SIG-M5 (cell line): ENCODE measurements at regions not wholly inside any gene's neighbourhood (a gene's known extent, or its start where the extent isn't known, plus 50 kb on each side); places are given as distances from the start of the nearest gene placed in this dataset.
"Not testable (repeated sequence)": the region's sequence is repeated elsewhere in the genome, so short reads cannot be mapped to it uniquely, and the experiment has no call there.

ENCODE experiments used
- DNase-seq: peaks from one replicate; lab custom pipeline; 2025; lab: John Stamatoyannopoulos, UW

DNA sequence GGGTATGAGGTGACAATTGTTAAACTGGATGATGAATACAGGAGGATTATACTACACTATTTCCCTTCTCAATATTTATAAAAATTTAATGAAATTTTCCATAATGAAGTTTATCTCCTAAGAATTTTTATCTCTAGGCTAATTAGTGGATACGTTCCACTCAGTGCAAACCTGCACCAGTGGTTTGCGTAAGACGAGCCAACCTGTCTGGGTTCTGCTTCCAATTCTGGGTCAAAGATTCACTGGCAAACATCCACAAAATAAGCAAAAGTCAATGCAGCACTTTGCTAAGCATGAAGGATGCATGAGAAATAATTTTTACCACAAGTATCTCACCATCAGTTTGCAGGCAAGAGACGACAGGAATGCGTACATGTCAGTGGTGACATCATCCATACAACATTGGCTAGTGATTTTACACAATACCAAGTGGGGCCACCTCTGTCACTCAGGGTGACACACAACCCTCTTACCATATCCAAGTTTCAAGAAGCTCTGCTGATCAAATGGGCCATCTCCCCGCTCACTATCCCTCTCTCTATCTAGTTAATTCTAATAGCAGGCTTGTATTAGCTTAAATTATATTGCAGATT lies 51.7 kb downstream of the FAM50B start:
- DNase-seq: no peak

DNA sequence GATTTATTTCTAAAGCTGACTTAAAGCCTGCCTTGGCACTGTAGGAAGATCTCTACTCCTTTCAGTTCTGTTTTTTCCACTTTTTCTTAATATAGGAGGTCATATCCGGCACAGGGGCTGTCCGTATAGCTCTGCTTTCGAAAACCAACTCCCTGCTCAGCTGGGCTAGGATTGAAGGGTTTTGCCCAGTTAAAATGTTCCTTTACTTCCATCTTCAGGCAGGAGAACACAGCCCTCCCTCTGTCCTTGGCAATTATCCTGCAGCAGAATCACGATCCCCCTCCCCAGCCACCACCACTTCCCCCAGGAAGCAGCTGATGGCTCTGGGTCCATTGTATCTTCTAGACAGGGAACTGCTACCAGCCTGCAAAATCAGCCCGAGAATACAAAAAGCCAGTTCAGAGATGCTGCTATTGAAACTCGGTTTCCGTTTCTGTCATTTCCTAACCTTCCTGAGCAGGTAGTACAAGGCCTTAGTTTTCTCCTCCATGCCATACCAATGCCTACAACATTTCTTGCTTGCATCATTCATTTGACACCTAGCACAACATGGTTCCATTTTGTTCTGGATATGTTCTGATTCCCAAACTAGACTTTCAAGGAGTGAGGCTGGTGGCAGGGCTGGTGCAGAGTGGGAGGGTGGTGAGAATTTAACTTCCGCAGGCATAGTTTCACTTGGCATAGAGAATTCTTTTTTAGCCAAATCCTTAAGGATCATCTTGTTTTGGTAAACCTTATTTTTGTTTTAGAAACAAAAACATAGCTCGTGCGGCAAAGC lies 53.9 kb downstream of the FAM50B start:
- no peak for DNase-seq

GRCh38 chr6:3904518-3904917 lies 55.3 kb downstream of the FAM50B start:
- no peak for DNase-seq

GRCh38 chr6:3905945-3906845 lies 57.0 kb downstream of the FAM50B start:
- no peak for DNase-seq

DNA sequence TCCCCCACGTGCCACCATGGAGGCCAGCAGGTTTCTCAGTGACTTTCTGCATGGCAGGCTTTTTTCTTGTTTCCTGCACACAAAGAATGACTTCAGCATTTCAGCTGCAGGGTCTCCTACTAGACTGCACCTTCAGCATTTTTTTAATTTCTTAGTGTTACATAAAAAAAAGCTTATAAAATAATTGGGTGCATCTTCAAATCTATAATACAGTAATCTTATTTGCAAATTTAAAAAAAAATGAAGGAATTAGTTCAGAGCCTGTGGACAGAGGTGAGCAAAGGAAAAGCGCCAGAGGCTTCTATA lies 57.6 kb downstream of the FAM50B start:
- no peak for DNase-seq

DNA sequence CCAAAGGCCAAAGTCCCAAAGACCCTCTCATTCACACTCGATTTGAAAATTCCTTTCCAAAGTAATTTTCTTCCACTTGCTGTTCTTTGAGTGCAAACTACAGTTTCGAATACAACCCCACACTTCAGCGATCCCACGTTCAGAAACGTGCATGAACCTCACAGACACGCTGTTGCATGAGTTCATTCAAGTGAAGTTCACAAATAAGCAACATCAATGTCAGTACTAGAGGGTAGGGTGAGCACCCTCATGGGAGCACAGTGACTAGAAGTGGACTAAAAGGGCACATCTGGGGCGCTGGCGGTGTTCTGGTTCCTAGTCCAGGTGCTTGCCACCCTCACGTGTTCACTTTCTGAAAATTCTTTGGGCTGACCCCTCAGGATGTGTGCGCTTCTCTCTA lies 59.0 kb downstream of the FAM50B start:
- DNase-seq: no peak

DNA sequence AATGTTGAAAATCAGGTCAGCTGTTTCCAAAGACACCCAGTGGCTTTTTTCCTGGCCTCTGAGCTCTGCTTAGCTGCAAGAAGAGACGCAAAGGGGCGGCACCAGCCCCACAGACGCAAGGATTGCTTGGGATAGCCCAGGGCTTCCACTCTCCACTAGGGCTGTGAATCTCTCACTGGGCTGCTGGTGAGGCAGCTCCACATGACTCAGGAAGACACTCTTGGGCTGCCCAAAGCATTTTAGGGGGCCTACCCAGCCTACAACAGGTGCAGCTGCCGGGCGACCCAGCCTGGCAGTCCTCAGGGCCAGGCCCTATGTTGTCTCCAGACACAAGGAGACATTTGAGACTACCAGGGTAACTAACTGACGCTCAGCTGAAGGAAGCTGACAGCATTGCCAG lies 59.8 kb downstream of the FAM50B start:
- DNase-seq: no peak

DNA sequence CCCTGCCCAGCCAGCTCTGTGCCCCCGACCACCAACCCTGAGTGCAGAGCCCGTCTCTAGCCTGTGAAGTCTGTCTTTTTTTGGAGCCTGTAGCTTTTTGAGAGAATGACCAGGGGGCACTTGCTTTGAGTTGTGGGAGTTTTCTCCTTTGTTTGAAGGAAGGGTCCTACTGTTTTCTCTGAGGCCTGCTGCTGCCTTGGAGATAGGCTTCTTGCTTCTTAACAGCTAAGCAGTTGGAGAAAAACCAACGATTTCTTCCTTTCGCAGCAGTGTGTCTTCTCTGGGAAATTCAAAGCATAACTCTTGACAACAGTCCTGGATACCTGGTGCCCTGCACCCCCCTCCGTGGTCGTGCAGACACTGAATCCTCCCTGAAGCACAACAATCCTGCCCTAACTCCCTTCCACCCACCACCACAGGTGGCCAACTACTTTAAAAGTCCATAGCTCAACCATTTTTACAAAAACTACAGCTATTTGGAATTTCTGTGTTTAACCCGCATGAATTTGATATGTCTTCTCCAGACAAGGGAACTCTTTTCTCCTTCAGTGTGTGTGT lies 61.0 kb downstream of the FAM50B start:
- no peak for DNase-seq

- no peak for DNase-seq
Observed at GRCh38 chr6:3911130-3911529, 62.0 kb downstream of the FAM50B start.

- DNase-seq: no peak
Observed at GRCh38 chr6:3911614-3912336, 62.6 kb downstream of the FAM50B start.

DNA sequence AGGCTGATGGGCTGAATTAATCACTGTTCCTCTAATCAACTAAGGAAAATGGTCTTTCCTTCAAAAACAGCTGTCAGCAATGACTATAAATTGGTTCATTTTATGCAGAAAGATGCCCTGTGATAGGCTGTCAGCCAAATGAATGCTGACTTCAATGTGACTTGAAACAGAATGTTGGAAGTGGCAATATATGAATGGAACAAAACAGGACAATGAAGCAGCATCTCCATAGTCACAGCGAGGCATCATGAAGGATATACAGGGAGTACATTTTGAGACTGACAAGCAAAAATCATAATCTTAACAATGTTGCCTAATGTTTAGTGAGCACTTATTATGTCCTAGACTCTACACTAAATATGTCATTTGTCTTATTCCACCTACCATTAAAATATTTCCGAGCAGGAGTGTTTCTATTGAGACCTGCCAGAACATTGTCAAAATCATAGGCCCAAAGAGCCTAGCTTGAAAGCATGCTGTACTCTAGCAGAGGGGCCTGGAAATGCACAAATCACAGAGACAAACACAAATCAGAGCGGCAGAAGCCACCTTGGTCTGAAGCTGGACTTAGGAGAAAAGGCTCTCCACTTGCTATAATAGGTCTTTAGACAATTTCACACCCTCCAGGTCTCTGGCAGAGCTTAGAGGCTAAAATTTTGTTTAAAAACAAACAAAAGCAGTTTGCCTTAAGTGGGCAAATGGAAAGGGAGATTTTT lies 63.3 kb downstream of the FAM50B start:
- no peak for DNase-seq

DNA sequence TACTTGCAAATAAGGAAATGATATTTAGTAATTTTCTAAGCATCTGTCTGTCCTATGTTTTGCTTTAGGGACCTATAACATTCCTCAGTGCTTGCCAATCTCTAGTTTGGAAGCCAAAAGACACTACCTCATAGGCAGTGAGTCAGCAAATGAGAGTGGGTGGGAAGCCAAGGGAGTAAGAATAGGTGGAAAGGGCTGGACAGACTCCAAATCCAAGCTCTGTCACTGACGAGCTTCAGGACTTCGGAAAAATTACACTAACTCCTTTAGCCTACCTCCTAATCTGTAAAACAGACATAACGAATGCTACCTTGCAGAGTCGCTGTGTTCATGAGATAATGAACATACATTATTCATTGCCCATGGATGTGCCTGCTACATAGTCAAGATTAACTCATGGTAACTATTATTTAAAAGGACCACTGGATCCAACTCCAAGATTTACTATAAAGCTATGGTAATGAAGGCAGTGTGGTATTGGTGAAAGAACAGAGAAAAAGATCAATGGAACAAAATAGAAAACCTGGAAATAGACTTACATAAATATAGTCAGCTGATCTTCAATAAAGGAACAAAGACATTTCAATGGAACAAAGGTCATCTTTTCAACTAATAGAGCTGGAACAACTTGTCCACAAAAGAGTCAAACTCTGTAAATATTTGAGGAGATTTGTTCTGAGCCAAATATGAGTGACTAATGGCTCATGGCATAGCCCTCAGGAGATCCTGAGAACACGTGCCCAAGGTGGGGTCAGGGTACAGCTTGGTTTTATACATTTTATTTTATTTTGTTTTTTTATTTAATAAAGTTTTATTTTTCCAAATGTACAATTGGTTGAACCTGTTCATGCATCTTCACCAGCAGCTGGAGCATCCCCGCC lies 64.1 kb downstream of the FAM50B start:
- DNase-seq: no peak

- no peak for DNase-seq
Observed at GRCh38 chr6:3913958-3914337, 64.8 kb downstream of the FAM50B start.

DNA sequence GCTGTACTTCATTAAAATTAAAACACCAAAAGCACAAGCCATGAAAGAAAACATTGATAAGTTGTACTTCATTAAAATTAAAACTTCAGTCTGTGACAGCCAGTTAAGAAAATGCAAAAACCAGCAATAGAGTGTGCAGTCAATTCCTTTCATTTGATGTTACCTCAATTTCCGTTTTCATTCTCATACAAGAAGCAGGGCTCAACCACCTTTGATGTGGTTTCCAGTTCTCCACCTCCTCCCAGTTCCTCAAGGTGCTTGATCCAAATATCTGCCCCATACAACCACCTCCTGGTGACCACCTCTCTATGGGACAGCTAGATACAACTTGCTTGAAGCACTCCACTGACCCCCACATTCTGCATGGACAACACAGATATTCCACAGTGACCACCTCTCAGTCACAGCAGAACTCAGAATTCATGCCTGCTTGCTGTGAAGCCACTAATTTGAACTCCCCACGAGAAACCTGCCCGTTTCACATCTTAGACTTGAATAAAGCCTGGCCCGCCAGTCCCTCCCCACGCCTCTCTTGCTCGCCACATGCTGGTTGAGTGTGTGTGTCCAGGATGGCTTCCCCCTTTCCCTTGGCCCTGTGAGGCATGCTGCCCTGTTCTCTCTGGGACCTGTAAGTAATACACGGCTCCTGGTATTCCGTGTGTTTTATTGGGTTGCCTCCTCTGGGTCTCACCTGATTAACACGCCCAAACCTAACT lies 66.1 kb downstream of the FAM50B start:
- no peak for DNase-seq

GRCh38 chr6:3916211-3916610 lies 67.0 kb downstream of the FAM50B start:
- DNase-seq: no peak

DNA sequence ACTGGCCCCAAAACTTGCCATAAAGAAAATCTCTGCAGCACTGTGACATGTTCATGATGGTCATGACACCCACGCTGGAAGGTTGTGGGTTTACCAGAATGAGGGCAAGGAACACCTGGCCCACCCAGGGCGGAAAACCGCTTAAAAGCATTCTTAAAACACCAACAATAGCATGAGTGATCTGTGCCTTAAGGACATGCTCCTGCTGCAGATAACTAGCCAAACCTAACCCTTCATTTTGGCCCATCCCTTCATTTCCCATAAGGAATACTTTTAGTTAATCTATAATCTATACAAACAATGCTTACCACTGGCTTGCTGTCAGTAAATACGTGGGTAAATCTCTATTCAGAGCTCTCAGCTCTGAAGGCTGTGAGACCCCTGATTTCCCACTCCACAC lies 67.6 kb downstream of the FAM50B start:
- DNase-seq: not testable (repeated sequence)

DNA sequence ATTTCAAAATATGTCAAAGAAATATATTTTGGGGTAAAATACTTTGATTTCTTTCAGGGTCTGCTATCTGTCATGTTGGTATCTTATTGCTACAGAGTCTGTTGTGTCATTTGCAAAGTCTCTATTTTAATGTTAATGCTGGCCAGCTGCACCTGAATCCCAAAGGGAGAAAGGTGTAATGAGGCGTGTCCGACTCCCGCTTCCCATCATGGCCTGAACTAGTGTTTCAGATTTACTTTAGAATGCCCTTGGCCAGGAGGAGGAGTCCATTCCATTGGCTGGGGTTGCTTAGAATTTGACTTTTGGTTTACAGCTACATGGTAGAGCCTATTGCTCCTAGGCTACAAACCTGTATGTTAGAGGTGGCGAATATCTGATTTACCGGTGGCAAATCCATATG lies 69.3 kb downstream of the FAM50B start:
- no peak for DNase-seq

DNA sequence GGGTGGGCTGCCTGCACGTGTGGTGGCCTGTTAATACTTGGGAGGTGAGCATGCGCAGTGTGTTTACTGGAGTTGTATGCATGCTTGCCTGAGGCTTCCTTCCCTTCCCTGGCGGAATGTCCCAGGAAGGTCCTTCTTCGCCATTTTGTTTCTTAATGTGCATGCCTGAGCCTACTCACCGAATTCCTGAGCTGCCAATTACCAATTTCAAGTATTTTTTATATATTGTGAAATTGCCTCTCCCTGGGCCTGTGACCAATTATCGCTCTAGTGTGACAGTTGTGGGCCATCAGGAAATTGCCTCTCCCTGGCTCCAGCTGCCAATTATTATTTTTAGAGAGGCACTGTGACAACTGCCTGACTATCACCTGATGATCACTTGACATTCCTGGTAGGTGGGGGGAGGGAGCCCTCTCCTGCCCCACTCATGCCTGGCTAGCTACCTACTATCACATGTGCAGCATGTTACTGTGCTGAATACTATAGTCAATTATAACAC lies 70.0 kb downstream of the FAM50B start:
- no peak for DNase-seq

DNA sequence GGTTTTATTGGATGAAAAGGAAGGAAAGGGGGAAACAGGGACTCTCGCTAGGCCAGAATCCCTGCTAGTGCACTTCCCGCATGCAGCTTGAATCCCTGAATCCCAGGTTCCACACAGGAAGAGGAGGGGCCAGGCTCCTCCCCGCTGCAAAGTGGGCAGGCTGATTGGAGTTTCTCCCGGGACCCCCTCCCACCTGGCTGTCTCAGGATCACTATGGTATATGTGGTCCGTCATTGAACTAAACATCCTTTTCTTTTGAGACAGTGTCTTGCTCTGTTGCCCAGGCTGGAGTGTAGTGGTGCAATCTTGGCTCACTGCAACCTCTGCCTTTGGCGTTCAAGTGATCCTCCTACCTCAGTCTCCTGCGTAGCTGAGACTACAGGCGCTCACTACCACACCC lies 70.7 kb downstream of the FAM50B start:
- no peak for DNase-seq

GRCh38 chr6:3920321-3920720 lies 71.1 kb downstream of the FAM50B start:
- no peak for DNase-seq
